HG03045 (cell line): ENCODE measurements at regions not wholly inside any gene's neighbourhood (a gene's known extent, or its start where the extent isn't known, plus 50 kb on each side); places are given as distances from the start of the nearest gene placed in this dataset.

ENCODE experiments used
- ATAC-seq: cut with Tn5 transposase; IDR thresholded peaks from one replicate; pipeline ENCODE4 v1.9.1; 2021; ENCODE audit warnings: mild to moderate bottlenecking, moderate library complexity; ENCODE audit not compliant: unreplicated experiment

- no peak for ATAC-seq
Observed at GRCh38 chr2:186433040-186433439, 53.0 kb upstream of the ZC3H15 start.

- ATAC-seq, result no peak
Observed at GRCh38 chr2:186433777-186434432, 52.2 kb upstream of the ZC3H15 start.
